ENCODE measurements at regions not wholly inside any gene's neighbourhood (a gene's known extent, or its start where the extent isn't known, plus 50 kb on each side); places are given as distances from the start of the nearest gene placed in this dataset.

DNA sequence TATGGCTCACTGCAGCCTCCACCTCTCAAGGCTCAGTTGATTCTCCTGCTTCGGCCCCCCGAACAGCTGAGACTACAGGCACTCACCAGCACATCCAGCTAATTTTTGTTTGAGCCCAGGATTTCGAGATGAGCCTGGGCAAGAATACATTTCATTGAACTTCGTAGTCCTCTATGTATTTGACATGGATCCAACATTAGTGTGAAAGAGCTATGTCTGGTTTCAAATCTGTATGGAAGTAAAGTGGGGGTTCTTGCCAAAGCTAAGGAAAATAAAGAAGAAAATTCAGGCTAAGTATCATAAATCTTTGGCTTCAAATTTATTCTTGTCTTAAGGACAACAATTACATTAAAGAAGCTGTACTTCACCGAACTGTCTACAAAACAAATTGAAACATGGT lies 1291.7 kb upstream of the CRIM1 start:
- WGBS, 2 experiments (ENCODE audit: extremely low coverage in 1 of 2, insufficient coverage in 1 of 2, insufficient read length in 1 of 2, insufficient replicate concordance in 2 of 2, low coverage in 1 of 2, low lambda C conversion rate in 2 of 2, missing lambda C conversion rate in 1 of 2) = 93% methylated on average over 5 of the region's 5 CpGs; no CpG with 5 or more reads in 1 of the 2 experiments
- no peak for FAIRE-seq
- TF ChIP-seq KDM1A (IDR thresholded peaks at IDR 0.05; ENCODE audit: borderline replicate concordance, low read length) (no peak), CHD2 (IDR thresholded peaks at IDR 0.05; ENCODE audit: low read length) (no peak), BACH1 (IDR thresholded peaks at IDR 0.05; ENCODE audit: low read length) (no peak), NRF1 (IDR thresholded peaks at IDR 0.05; ENCODE audit: low read depth, low read length) (no peak), TBP (IDR thresholded peaks at IDR 0.05; ENCODE audit: low read depth, low read length) (no peak), TAF7 (optimal IDR thresholded peaks at IDR 0.05; ENCODE audit: borderline replicate concordance, low read depth, low read length) (no peak), CTBP2 (IDR thresholded peaks at IDR 0.05; ENCODE audit: borderline replicate concordance, insufficient read depth, insufficient read length, low read length) (no peak), BCL11A (IDR thresholded peaks at IDR 0.05; ENCODE audit: low read depth in 2 of 2, low read length in 2 of 2) (no peak), SUZ12 (IDR thresholded peaks at IDR 0.05; ENCODE audit: low read length) (no peak), RXRA (IDR thresholded peaks at IDR 0.05; ENCODE audit: insufficient read depth, low read depth, low read length) (no peak)

More for the DNA sequence above, 1291.7 kb upstream of the CRIM1 start:
- no peak overlapping the region for H3K27ac ChIP-seq (ENCODE audit: low read depth, low read length)
- H2AFZ ChIP-seq (ENCODE audit: low read length) = no peak overlapping the region
- no peak overlapping the region for H3K23ac ChIP-seq (ENCODE audit: insufficient read length)
- no peak for DNase-seq (ENCODE audit: low read depth in 1 of 2, low spot score in 2 of 2)
- H2BK15ac ChIP-seq (ENCODE audit: low read length) = no peak overlapping the region
- no peaks in the 10 kb centered on the region for H3K23me2 ChIP-seq (ENCODE audit: low read depth, low read length)
- H2BK12ac ChIP-seq (ENCODE audit: low read depth, low read length) = no peak overlapping the region
- no peaks in the 10 kb centered on the region for H3K79me2 ChIP-seq (ENCODE audit: control insufficient read depth in 1 of 2, insufficient read depth in 2 of 2, low read length in 2 of 2)
- no peak overlapping the region for H3K9ac ChIP-seq (replicated peaks in 1 of 4; ENCODE audit: extremely low read depth in 1 of 4, low read depth in 3 of 4, low read length in 3 of 4)
- H4K5ac ChIP-seq (ENCODE audit: insufficient read length, low read depth, low read length) = no peak overlapping the region
- H2BK120ac ChIP-seq (replicated peaks; ENCODE audit: low read depth, low read length) = no peak overlapping the region
- H3K27me3 ChIP-seq (replicated peaks in 1 of 4; ENCODE audit: control insufficient read depth in 3 of 4, extremely low read depth in 1 of 4, insufficient read depth in 3 of 4, low read length in 3 of 4) = no peaks in the 10 kb centered on the region
- H3K56ac ChIP-seq (replicated peaks; ENCODE audit: insufficient read length, low read depth, low read length) = no peak overlapping the region
- H3K18ac ChIP-seq (ENCODE audit: extremely low read depth, low read length) = no peak overlapping the region
- no peaks in the 10 kb centered on the region for H3K9me3 ChIP-seq (ENCODE audit: insufficient read depth in 2 of 2, low read depth in 1 of 2, low read length in 1 of 2)
- H3K4ac ChIP-seq (replicated peaks; ENCODE audit: insufficient read length, low read depth, low read length) = no peak overlapping the region
- H4K91ac ChIP-seq (replicated peaks; ENCODE audit: insufficient read length, low read length) = no peak overlapping the region
- no peak overlapping the region for H3K4me3 ChIP-seq (ENCODE audit: extremely low read depth in 1 of 4, insufficient read depth in 2 of 4, low read depth in 3 of 4, low read length in 4 of 4)
- H3K14ac ChIP-seq (ENCODE audit: insufficient read length) = no peak overlapping the region
- no peaks in the 10 kb centered on the region for H3K79me1 ChIP-seq (ENCODE audit: low read depth, low read length)
- H3K4me2 ChIP-seq (ENCODE audit: insufficient read depth in 1 of 2, low read depth in 2 of 2, low read length in 2 of 2) = no peak overlapping the region
- H2BK5ac ChIP-seq (ENCODE audit: low read depth, low read length) = no peak overlapping the region
- no peaks in the 10 kb centered on the region for H3K4me1 ChIP-seq (replicated peaks in 1 of 4; ENCODE audit: control insufficient read depth in 3 of 4, insufficient read depth in 4 of 4, low read length in 3 of 4)
- no peaks in the 10 kb centered on the region for H3K36me3 ChIP-seq (ENCODE audit: control insufficient read depth in 2 of 4, insufficient read depth in 4 of 4, low read length in 3 of 4)
- H4K20me1 ChIP-seq (replicated peaks in 1 of 2; ENCODE audit: control insufficient read depth in 1 of 2, insufficient read depth in 2 of 2, low read length in 2 of 2) = no peaks in the 10 kb centered on the region
- ChIA-PET POLR2A (ENCODE audit: partially characterized antibody) (no interaction called here), CTCF (ENCODE audit: partially characterized antibody) (interaction anchor here (0.6 kb wide), 1 partner anchor 821 kb away, joined by 3 read pairs; no protein-coding TSS in a partner anchor)
- no peak overlapping the region for H2AK5ac ChIP-seq (ENCODE audit: low read depth, low read length)
- H4K8ac ChIP-seq (ENCODE audit: extremely low read depth, insufficient read depth, low read length) = no peak overlapping the region
- no peak overlapping the region for H2BK20ac ChIP-seq (ENCODE audit: low read length)

Measured in H1 (cell line).